ENCODE measurements at regions not wholly inside any gene's neighbourhood (a gene's known extent, or its start where the extent isn't known, plus 50 kb on each side); places are given as distances from the start of the nearest gene placed in this dataset.

DNA sequence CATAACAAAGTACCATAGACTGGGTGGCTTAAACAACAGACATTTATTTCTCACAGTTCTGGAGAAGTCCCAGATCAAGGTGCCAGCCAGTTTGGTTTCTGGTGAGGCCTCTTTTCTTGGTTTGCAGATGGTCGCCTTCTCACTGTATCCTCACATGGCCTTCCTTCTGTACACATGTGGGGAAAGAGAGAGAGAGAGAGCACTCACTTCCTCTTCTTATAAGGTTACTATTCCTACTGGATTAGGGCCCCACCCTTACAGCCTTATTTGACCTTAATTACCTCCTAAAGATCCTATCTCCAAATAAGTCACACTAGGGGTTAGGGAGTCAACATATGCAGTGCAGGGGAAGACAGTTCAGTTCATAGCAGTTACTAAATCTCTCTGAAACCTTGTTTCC lies 205.6 kb upstream of the GDNF start:
- TF ChIP-seq, protein P1, sequence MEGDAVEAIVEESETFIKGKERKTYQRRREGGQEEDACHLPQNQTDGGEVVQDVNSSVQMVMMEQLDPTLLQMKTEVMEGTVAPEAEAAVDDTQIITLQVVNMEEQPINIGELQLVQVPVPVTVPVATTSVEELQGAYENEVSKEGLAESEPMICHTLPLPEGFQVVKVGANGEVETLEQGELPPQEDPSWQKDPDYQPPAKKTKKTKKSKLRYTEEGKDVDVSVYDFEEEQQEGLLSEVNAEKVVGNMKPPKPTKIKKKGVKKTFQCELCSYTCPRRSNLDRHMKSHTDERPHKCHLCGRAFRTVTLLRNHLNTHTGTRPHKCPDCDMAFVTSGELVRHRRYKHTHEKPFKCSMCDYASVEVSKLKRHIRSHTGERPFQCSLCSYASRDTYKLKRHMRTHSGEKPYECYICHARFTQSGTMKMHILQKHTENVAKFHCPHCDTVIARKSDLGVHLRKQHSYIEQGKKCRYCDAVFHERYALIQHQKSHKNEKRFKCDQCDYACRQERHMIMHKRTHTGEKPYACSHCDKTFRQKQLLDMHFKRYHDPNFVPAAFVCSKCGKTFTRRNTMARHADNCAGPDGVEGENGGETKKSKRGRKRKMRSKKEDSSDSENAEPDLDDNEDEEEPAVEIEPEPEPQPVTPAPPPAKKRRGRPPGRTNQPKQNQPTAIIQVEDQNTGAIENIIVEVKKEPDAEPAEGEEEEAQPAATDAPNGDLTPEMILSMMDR (IDR thresholded peaks at IDR 0.05) = no peak
- TF ChIP-seq POLR2A (IDR thresholded peaks at IDR 0.05) = no peak

All from adrenal gland (tissue), 5 donors.